Kidney epithelial cell (primary cell): ENCODE measurements at regions not wholly inside any gene's neighbourhood (a gene's known extent, or its start where the extent isn't known, plus 50 kb on each side); places are given as distances from the start of the nearest gene placed in this dataset.

Experiments used
- DNase-seq: peaks from one replicate; pipeline ENCODE4 v3.0.0-alpha.2; 2010; ENCODE audit warnings: low read depth
- H3K27me3 ChIP-seq: 2 replicates; pipeline ENCODE4 v1.6.0; 2011; ENCODE audit warnings: low read length; ENCODE audit not compliant: control insufficient read depth, insufficient read depth
- H3K36me3 ChIP-seq: 2 replicates; pipeline ENCODE4 v1.5.1; 2011; ENCODE audit warnings: low read length; ENCODE audit not compliant: control insufficient read depth, insufficient read depth
- H3K4me3 ChIP-seq: 2 replicates; pipeline ENCODE4 v1.5.1; 2011; ENCODE audit warnings: low read depth, mild to moderate bottlenecking, control low read depth, low read length
- CTCF ChIP-seq: IDR thresholded peaks from 2 replicates; pipeline ENCODE4 v1.5.1; 2011; ENCODE audit warnings: mild to moderate bottlenecking, moderate library complexity, low read length, control low read depth, inconsistent platforms; ENCODE audit not compliant: insufficient read depth, poor library complexity, severe bottlenecking

DNA sequence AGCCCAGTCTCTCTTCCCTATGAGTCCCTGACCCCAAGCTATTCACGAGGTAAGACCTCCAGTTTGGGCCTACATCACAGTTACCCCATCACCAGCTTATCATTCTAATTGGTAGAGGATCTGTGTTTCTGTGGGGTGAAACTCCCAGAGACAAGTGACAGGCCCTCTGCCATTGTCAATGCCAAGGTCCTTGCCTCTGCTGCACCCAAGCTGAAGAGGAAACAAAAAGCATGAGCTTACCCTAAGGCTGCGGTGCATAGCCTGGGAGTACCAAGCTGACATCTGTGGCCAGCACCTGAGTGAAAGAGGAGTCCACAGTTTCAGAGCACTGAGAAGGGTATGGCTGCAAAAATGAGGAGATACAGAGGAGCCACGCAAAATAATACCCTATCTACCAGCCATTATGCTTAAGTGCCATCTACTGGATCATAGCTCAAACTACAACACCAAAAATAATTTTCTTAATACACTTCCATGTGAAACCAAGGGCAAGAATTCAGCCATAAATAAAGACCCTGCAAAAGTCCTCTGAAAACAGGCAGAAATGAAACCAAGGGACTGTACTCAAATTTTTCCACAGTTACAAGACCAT is 62.3 kb upstream of the ANO5 start:
- H3K4me3 ChIP-seq, result no peak overlapping the region
- H3K36me3 ChIP-seq, result no peaks in the 10 kb centered on the region
- no peaks in the 10 kb centered on the region for H3K27me3 ChIP-seq
- DNase-seq, result no peak
- peak; percentile 58 for TF ChIP-seq CTCF

- no peak for DNase-seq
- Histone ChIP-seq H3K36me3 (no peaks in the 10 kb centered on the region), H3K27me3 (no peaks in the 10 kb centered on the region), H3K4me3 (no peak overlapping the region)
- no peak for TF ChIP-seq CTCF
Measured at GRCh38 chr11:22133776-22134175, 59.1 kb upstream of the ANO5 start.

GRCh38 chr11:22138264-22138663 is 54.6 kb upstream of the ANO5 start:
- DNase-seq, result no peak
- Histone ChIP-seq H3K36me3 (no peaks in the 10 kb centered on the region), H3K27me3 (no peaks in the 10 kb centered on the region), H3K4me3 (no peak overlapping the region)
- no peak for TF ChIP-seq CTCF
